Panc1 (cell line): ENCODE measurements at regions not wholly inside any gene's neighbourhood (a gene's known extent, or its start where the extent isn't known, plus 50 kb on each side); places are given as distances from the start of the nearest gene placed in this dataset.

Experiments used
- ATAC-seq: fragments of 200-7000 bp; cut with Tn5 transposase; 2 replicates; pipeline ENCODE4 v1.9.1; 2020; ENCODE audit warnings: mild to moderate bottlenecking, moderate library complexity
- BruUV-seq: library from RNA; stranded (reverse); fragments of 400-500 nt; replicated peaks from 2 replicates; lab custom pipeline; 2021; lab: Mats Ljungman, UMichigan
- CTCF ChIA-PET: fragments of 300-600 bp; sonication (Branson Sonifier 250); formaldehyde crosslinking; loops from one replicate; lab custom pipeline; 2022; ENCODE audit warnings: antibody characterized with exemption; lab: Charles Lee
- POLR2A ChIA-PET: fragments of 300-600 bp; sonication (Branson Sonifier 250); formaldehyde crosslinking; loops from one replicate; lab custom pipeline; 2022; ENCODE audit warnings: antibody characterized with exemption; lab: Charles Lee
- DNase-seq: peaks from one replicate; pipeline ENCODE4 v3.0.0-alpha.2; 2010; ENCODE audit warnings: low read depth, low spot score
- H3K27ac ChIP-seq: 2 replicates; pipeline ENCODE4 v1.5.1; 2011; ENCODE audit warnings: mild to moderate bottlenecking, low read length, inconsistent platforms
- H3K27me3 ChIP-seq: fragments of 200-500 bp; sonication (Bioruptor generic); 2 replicates; pipeline ENCODE4 v1.6.0; 2014; ENCODE audit warnings: low read length, inconsistent platforms; ENCODE audit not compliant: control insufficient read depth, insufficient read depth
- H3K36me3 ChIP-seq: fragments of 200-500 bp; sonication (Bioruptor generic); 2 replicates; pipeline ENCODE4 v1.5.1; 2014; ENCODE audit warnings: inconsistent platforms, mild to moderate bottlenecking, low read length, moderate library complexity; ENCODE audit not compliant: control insufficient read depth, insufficient read depth
- H3K4me1 ChIP-seq: 2 replicates; pipeline ENCODE4 v1.5.1; 2011; ENCODE audit warnings: inconsistent platforms, mild to moderate bottlenecking, low read length, moderate library complexity; ENCODE audit not compliant: control insufficient read depth, insufficient read depth
- H3K4me3 ChIP-seq, 2 experiments: 2 replicates each; pipeline ENCODE4 v1.5.1; 2011 to 2012; ENCODE audit warnings: low read depth in 2 of 2, low read length in 2 of 2, mild to moderate bottlenecking in 2 of 2, inconsistent platforms in 1 of 2, moderate library complexity in 1 of 2
- H3K9me3 ChIP-seq: fragments of 200-500 bp; sonication (Bioruptor generic); 2 replicates; pipeline ENCODE4 v1.5.1; 2014; ENCODE audit warnings: low read depth, mild to moderate bottlenecking, inconsistent platforms, low read length, moderate library complexity; ENCODE audit not compliant: control insufficient read depth, insufficient read depth
- CTCF ChIP-seq: fragments of 450-650 bp; IDR thresholded peaks from 2 replicates; pipeline ENCODE4 v1.5.1; 2017; ENCODE audit warnings: mild to moderate bottlenecking
- POLR2AphosphoS5 ChIP-seq: IDR thresholded peaks from 2 replicates; pipeline ENCODE4 v1.6.1; 2012; ENCODE audit warnings: mild to moderate bottlenecking, low read depth, low read length, moderate library complexity
- REST ChIP-seq, 2 experiments: IDR thresholded peaks; 2 replicates each; pipeline ENCODE4 v1.6.1; 2011 to 2012; ENCODE audit warnings: low read depth in 2 of 2, control low read depth in 1 of 2, low read length in 1 of 2, mild to moderate bottlenecking in 1 of 2, moderate library complexity in 1 of 2; ENCODE audit not compliant: insufficient read depth in 1 of 2
- SIN3A ChIP-seq: IDR thresholded peaks from 2 replicates; pipeline ENCODE4 v1.6.1; 2012; ENCODE audit warnings: low read depth, mild to moderate bottlenecking, low read length, moderate library complexity, borderline replicate concordance; ENCODE audit not compliant: insufficient read depth
- TCF7L2 ChIP-seq: IDR thresholded peaks from 2 replicates; pipeline ENCODE4 v1.6.1; 2011; ENCODE audit warnings: mild to moderate bottlenecking, low read depth, low read length, inconsistent platforms
- in situ Hi-C: cut with HindIII; loops from 2 replicates; pipeline ENCODE4 v1.10.0; 2016; ENCODE audit warnings: low sequenced_read_pairs, low pct_unique_long_range_greater_than_20kb
- intact Hi-C: fragments of 100-400 bp; cut with micrococcal nuclease; formaldehyde crosslinking; loops from one replicate; pipeline ENCODE4 v1.10.0; 2022; ENCODE audit not compliant: unreplicated experiment

GRCh38 chr13:64538711-64539110 is 2691.4 kb downstream of the PCDH9 start:
- Histone ChIP-seq H3K4me3 (no peak overlapping the region), H3K4me1 (no peaks in the 10 kb centered on the region), H3K27ac (no peak overlapping the region), H3K36me3 (no peaks in the 10 kb centered on the region), H3K27me3 (no peaks in the 10 kb centered on the region), H3K9me3 (no peaks in the 10 kb centered on the region)
- TF ChIP-seq REST (IDR thresholded peaks at IDR 0.05; ENCODE audit: insufficient read depth in 1 of 2, low read depth in 2 of 2, low read length in 1 of 2): no peak
- no peak for TF ChIP-seq SIN3A
- no peak for TF ChIP-seq TCF7L2
- no peak for TF ChIP-seq CTCF
- no peak for TF ChIP-seq POLR2AphosphoS5
- intact Hi-C loops: no loop called here
- CTCF ChIA-PET: no interaction called here
- ATAC-seq (no peak), DNase-seq (no peak)
- no TSS peak for BruUV-seq
- in situ Hi-C loops: no loop called here
- POLR2A ChIA-PET: no interaction called here

GRCh38 chr13:64534302-64534701 is 2695.8 kb downstream of the PCDH9 start:
- ChIA-PET POLR2A (no interaction called here), CTCF (no interaction called here)
- Histone ChIP-seq H3K4me1 (no peaks in the 10 kb centered on the region), H3K4me3 (no peak overlapping the region), H3K27me3 (no peaks in the 10 kb centered on the region), H3K27ac (no peak overlapping the region), H3K9me3 (no peaks in the 10 kb centered on the region), H3K36me3 (no peaks in the 10 kb centered on the region)
- TF ChIP-seq REST (IDR thresholded peaks at IDR 0.05; ENCODE audit: insufficient read depth in 1 of 2, low read depth in 2 of 2, low read length in 1 of 2) (no peak), POLR2AphosphoS5 (no peak), CTCF (no peak), SIN3A (no peak), TCF7L2 (no peak)
- ATAC-seq (no peak), DNase-seq (no peak)
- intact Hi-C loops (no loop called here), in situ Hi-C loops (no loop called here)
- no TSS peak for BruUV-seq
